Parathyroid adenoma (tissue), 2 donors: ENCODE measurements at regions not wholly inside any gene's neighbourhood (a gene's known extent, or its start where the extent isn't known, plus 50 kb on each side); places are given as distances from the start of the nearest gene placed in this dataset.

ENCODE experiments used
- H2AFZ ChIP-seq: fragments of 300-600 bp; sonication (generic); one replicate; pipeline ENCODE4 v1.7.0; 2017; ENCODE audit warnings: antibody characterized with exemption, mild to moderate bottlenecking
- H3K27ac ChIP-seq: fragments of 300-600 bp; sonication (generic); one replicate; pipeline ENCODE4 v1.7.0; 2017
- H3K27me3 ChIP-seq: fragments of 300-600 bp; sonication (generic); one replicate; pipeline ENCODE4 v1.7.0; 2017; ENCODE audit warnings: low read length; ENCODE audit not compliant: control insufficient read depth, insufficient read depth
- H3K36me3 ChIP-seq: fragments of 300-600 bp; sonication (generic); one replicate; pipeline ENCODE4 v1.7.0; 2017; ENCODE audit warnings: low read length; ENCODE audit not compliant: control insufficient read depth, insufficient read depth
- H3K4me1 ChIP-seq: fragments of 300-600 bp; sonication (generic); one replicate; pipeline ENCODE4 v1.7.0; 2017; ENCODE audit warnings: control low read depth
- H3K4me2 ChIP-seq: fragments of 300-600 bp; sonication (generic); one replicate; pipeline ENCODE4 v1.7.0; 2017; ENCODE audit warnings: low read length
- H3K4me3 ChIP-seq: fragments of 300-600 bp; sonication (generic); one replicate; pipeline ENCODE4 v1.7.0; 2017; ENCODE audit warnings: low read depth, low read length
- H3K79me2 ChIP-seq: fragments of 300-600 bp; sonication (generic); one replicate; pipeline ENCODE4 v1.7.0; 2017; ENCODE audit warnings: control low read depth
- H3K9ac ChIP-seq: fragments of 300-600 bp; sonication (generic); one replicate; pipeline ENCODE4 v1.7.0; 2017; ENCODE audit warnings: mild to moderate bottlenecking
- H3K9me3 ChIP-seq: fragments of 300-600 bp; sonication (generic); one replicate; pipeline ENCODE4 v1.7.0; 2017; ENCODE audit warnings: low read length; ENCODE audit not compliant: control insufficient read depth
- TF ChIP-seq, protein P1 (sequence below): fragments of 300-600 bp; sonication (generic); IDR thresholded peaks from one replicate; pipeline ENCODE4 v1.7.0; 2017; ENCODE audit warnings: antibody characterized with exemption, mild to moderate bottlenecking
- donor health status: primary hyperparathyroidism.

DNA sequence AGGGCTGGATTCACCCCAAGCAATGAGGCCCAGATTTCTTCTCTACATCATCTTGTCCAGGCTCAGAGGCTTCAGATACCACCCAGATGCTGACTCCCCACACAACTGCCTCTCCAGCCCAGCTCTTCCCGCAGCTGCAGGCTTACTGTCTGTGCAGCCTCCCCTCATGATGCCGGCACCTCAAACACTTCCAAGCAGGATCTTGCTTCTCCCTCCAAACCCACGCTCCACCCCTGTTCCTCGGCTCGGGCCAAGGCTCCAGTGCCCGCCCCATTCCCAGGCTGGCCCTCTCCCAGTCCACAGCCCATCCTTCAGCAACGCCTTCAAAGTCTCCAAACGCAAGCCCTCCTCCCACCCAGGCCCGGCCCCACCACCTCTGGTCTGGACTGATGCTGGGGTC is 159.2 kb upstream of the LINGO1 start:
- H3K79me2 ChIP-seq = no peaks in the 10 kb centered on the region
- no peaks in the 10 kb centered on the region for H3K27me3 ChIP-seq
- no peak overlapping the region for H3K4me3 ChIP-seq
- no peaks in the 10 kb centered on the region for H3K9me3 ChIP-seq
- no peak overlapping the region for H3K27ac ChIP-seq
- no peak overlapping the region for H2AFZ ChIP-seq
- H3K4me1 ChIP-seq = no peaks in the 10 kb centered on the region
- no peaks in the 10 kb centered on the region for H3K36me3 ChIP-seq
- TF ChIP-seq, protein P1, sequence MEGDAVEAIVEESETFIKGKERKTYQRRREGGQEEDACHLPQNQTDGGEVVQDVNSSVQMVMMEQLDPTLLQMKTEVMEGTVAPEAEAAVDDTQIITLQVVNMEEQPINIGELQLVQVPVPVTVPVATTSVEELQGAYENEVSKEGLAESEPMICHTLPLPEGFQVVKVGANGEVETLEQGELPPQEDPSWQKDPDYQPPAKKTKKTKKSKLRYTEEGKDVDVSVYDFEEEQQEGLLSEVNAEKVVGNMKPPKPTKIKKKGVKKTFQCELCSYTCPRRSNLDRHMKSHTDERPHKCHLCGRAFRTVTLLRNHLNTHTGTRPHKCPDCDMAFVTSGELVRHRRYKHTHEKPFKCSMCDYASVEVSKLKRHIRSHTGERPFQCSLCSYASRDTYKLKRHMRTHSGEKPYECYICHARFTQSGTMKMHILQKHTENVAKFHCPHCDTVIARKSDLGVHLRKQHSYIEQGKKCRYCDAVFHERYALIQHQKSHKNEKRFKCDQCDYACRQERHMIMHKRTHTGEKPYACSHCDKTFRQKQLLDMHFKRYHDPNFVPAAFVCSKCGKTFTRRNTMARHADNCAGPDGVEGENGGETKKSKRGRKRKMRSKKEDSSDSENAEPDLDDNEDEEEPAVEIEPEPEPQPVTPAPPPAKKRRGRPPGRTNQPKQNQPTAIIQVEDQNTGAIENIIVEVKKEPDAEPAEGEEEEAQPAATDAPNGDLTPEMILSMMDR = no peak
- H3K4me2 ChIP-seq = no peak overlapping the region
- H3K9ac ChIP-seq = no peak overlapping the region

DNA sequence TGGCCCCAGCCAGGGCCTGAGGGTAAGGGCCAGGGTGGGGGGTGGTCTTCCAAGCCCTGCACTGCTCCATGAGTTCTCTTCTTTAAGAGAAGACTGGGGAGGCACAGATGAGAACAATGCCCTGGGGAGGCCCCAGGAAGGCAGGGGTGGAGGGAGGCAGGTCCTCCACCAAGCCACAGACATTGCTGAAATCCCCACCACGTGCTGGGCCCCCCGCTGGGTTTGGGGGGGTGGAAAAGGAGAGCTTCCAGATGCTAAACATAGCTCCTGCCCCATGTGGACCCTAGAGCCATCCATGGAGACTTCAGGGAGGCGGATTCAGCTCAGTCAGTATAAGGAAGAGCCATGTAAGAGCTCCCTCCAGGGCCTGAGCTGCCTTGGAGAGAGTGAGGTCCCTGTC is 157.8 kb upstream of the LINGO1 start:
- Histone ChIP-seq H3K36me3 (no peaks in the 10 kb centered on the region), H3K27ac (no peak overlapping the region), H3K79me2 (no peaks in the 10 kb centered on the region), H3K9ac (no peak overlapping the region), H3K27me3 (no peaks in the 10 kb centered on the region), H3K4me1 (no peaks in the 10 kb centered on the region), H3K4me2 (no peak overlapping the region), H3K4me3 (no peak overlapping the region), H3K9me3 (no peaks in the 10 kb centered on the region), H2AFZ (no peak overlapping the region)
- TF ChIP-seq, protein P1 = no peak

DNA sequence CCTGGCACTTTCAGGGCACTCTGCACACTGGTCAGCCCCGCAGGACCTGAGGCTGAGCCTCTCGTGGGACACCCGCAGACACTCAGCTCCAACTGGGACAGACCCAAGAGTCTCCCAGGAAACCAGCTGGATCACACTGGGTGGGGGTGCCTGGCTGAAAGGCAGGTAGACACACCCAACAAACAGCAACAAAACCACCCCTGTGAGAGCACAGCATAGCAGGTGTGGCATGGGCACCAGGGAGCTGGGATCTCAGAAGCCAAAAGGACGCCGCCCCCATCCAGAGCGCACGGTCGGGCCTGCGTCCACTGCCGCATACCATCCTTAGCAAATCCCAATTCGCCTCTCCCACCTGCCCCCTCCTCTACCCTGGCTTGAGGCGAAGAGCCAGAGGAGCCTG is 154.2 kb upstream of the LINGO1 start:
- Histone ChIP-seq H3K27me3 (no peaks in the 10 kb centered on the region), H3K27ac (no peak overlapping the region), H2AFZ (no peak overlapping the region), H3K9me3 (no peaks in the 10 kb centered on the region), H3K4me3 (no peak overlapping the region), H3K9ac (no peak overlapping the region), H3K4me1 (no peaks in the 10 kb centered on the region), H3K36me3 (no peaks in the 10 kb centered on the region), H3K4me2 (no peak overlapping the region), H3K79me2 (no peaks in the 10 kb centered on the region)
- TF ChIP-seq, protein P1 = no peak

DNA sequence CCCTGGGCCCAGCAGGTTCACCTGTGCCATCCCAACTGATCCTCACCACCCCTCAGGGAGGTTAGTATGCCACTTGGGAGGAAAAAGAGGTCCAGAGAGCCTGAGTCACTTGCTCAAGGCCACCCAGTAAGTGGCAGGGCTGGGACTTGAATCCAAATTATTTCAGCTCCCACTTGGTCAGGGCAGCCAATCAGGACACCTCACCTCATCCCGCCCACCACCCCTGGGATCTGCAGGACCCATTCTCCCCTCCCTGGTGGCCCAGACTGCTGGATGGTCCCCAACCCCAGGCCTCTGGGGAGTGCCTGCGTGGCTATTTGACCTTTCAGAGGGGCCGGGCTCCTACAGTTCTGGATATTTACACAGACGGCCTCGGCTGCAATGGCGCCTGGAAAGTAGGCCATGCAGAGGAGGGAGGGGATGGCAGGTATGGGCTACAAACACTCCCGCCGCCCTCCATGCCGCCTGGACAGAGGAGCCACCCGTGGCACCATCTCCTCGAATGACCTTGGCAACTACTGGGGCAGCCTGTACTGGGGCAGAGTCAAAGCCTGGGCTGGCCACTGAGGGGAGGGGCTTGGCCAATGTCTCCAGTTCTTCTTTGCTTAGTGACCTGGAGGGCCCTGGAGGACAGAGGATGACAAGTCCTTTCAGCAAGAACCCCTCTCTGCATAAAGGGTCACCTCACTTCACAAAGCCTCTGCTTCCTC is 153.6 kb upstream of the LINGO1 start:
- Histone ChIP-seq H3K9ac (no peak overlapping the region), H3K27me3 (no peaks in the 10 kb centered on the region), H3K36me3 (no peaks in the 10 kb centered on the region), H2AFZ (no peak overlapping the region), H3K4me2 (no peak overlapping the region), H3K27ac (no peak overlapping the region), H3K9me3 (no peaks in the 10 kb centered on the region), H3K4me3 (no peak overlapping the region), H3K79me2 (no peaks in the 10 kb centered on the region), H3K4me1 (no peaks in the 10 kb centered on the region)
- TF ChIP-seq, protein P1 = no peak
